CD4-positive, alpha-beta T cell treated with Interleukin-17A for 4 hours (primary cell): ENCODE measurements at regions not wholly inside any gene's neighbourhood (a gene's known extent, or its start where the extent isn't known, plus 50 kb on each side); places are given as distances from the start of the nearest gene placed in this dataset.

Experiments used
- DNase-seq: peaks from one replicate; pipeline ENCODE4 v3.0.0-alpha.2; 2020; ENCODE audit warnings: mixed read lengths

- DNase-seq = no peak
Observed at GRCh38 chr1:184141361-184141880, 89.9 kb downstream of the TSEN15 start.

- DNase-seq = no peak
Observed at GRCh38 chr1:184143449-184143848, 91.9 kb downstream of the TSEN15 start.

GRCh38 chr1:184145083-184145482, 93.6 kb downstream of the TSEN15 start:
- DNase-seq = no peak

- no peak for DNase-seq
Observed at GRCh38 chr1:184146202-184146601, 94.7 kb downstream of the TSEN15 start.

GRCh38 chr1:184150776-184151531, 99.4 kb downstream of the TSEN15 start:
- DNase-seq = no peak

GRCh38 chr1:184152434-184152898, 100.9 kb downstream of the TSEN15 start:
- DNase-seq = no peak

GRCh38 chr1:184152974-184153373, 101.4 kb downstream of the TSEN15 start:
- no peak for DNase-seq

GRCh38 chr1:184153731-184154130, 102.2 kb downstream of the TSEN15 start:
- no peak for DNase-seq

GRCh38 chr1:184156521-184157393, 105.2 kb downstream of the TSEN15 start:
- no peak for DNase-seq

GRCh38 chr1:184157394-184157742, 105.8 kb downstream of the TSEN15 start:
- no peak for DNase-seq

- DNase-seq = no peak
Observed at GRCh38 chr1:184158896-184159681, 107.6 kb downstream of the TSEN15 start.

GRCh38 chr1:184160236-184160635, 108.7 kb downstream of the TSEN15 start:
- no peak for DNase-seq

GRCh38 chr1:184161071-184161698, 109.7 kb downstream of the TSEN15 start:
- no peak for DNase-seq

- no peak for DNase-seq
Observed at GRCh38 chr1:184162281-184162680, 110.8 kb downstream of the TSEN15 start.

- no peak for DNase-seq
Observed at GRCh38 chr1:184163674-184164465, 112.3 kb downstream of the TSEN15 start.

GRCh38 chr1:184164536-184164935, 113.0 kb downstream of the TSEN15 start:
- DNase-seq = no peak

- DNase-seq = no peak
Observed at GRCh38 chr1:184166485-184166884, 115.0 kb downstream of the TSEN15 start.

- no peak for DNase-seq
Observed at GRCh38 chr1:184167352-184167751, 115.8 kb downstream of the TSEN15 start.

- DNase-seq = no peak
Observed at GRCh38 chr1:184170719-184171118, 119.2 kb downstream of the TSEN15 start.

- no peak for DNase-seq
Observed at GRCh38 chr1:184176058-184176457, 124.5 kb downstream of the TSEN15 start.

GRCh38 chr1:184181044-184181443, 129.5 kb downstream of the TSEN15 start:
- DNase-seq = no peak

- DNase-seq = no peak
Observed at GRCh38 chr1:184183919-184184318, 132.4 kb downstream of the TSEN15 start.
